ENCODE measurements at regions not wholly inside any gene's neighbourhood (a gene's known extent, or its start where the extent isn't known, plus 50 kb on each side); places are given as distances from the start of the nearest gene placed in this dataset.

DNA sequence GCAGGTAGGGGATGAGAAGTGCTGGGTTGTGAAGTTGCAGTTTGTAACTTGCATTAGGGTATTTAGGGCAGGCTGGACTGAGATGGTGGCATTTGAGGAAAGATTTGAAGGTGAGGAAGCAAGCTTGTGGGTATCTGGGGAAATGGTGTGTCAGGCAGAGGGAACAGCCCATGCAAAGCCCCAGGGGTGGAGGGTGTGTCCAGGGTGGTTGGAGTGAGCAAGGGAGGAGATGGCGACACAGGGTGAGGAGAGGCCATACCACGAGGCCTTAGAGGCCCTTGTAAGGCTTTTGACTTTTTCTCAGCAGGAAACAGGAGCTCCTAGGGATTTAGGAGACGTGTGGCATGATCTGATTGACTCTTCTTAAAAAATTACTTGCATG is 136.9 kb downstream of the NUAK1 start:
- POLR2A ChIA-PET, result no interaction called here

DNA sequence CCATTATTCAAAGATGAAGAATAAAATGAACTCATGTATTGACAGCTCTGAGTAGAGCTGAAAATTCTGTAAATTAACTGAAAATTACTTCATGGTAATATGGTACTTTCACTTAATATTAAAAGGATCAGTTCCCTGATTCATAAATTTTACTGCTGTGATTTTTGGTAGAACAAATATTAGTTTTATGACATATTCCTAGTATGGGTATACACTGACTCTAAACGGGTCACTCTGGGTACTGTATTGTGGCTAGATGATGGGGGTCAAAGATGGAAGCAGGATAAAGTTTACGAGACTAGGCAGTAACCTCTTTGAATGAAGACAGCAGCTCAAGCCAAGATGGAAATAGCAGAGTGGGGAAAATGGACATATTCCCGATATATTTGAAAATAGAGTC is 135.5 kb downstream of the NUAK1 start:
- no peak for ATAC-seq (ENCODE audit: low read depth)
- no peaks in the 10 kb centered on the region for H3K4me1 Mint-ChIP-seq

More for the DNA sequence above, 136.9 kb downstream of the NUAK1 start:
- Mint-ChIP-seq H3K9me3 (no peaks in the 10 kb centered on the region), H3K4me1 (no peaks in the 10 kb centered on the region), H3K27me3 (peaks cover 3% of the 10 kb centered on the region), H3K36me3 (ENCODE audit: low read depth) (no peaks in the 10 kb centered on the region), H3K4me3 (no peak overlapping the region), H3K27ac (no peak overlapping the region)
- DNase-seq (no peak), ATAC-seq (ENCODE audit: low read depth) (no peak)
- CTCF ChIA-PET, result no interaction called here
- TF ChIP-seq, protein P1, sequence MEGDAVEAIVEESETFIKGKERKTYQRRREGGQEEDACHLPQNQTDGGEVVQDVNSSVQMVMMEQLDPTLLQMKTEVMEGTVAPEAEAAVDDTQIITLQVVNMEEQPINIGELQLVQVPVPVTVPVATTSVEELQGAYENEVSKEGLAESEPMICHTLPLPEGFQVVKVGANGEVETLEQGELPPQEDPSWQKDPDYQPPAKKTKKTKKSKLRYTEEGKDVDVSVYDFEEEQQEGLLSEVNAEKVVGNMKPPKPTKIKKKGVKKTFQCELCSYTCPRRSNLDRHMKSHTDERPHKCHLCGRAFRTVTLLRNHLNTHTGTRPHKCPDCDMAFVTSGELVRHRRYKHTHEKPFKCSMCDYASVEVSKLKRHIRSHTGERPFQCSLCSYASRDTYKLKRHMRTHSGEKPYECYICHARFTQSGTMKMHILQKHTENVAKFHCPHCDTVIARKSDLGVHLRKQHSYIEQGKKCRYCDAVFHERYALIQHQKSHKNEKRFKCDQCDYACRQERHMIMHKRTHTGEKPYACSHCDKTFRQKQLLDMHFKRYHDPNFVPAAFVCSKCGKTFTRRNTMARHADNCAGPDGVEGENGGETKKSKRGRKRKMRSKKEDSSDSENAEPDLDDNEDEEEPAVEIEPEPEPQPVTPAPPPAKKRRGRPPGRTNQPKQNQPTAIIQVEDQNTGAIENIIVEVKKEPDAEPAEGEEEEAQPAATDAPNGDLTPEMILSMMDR (IDR thresholded peaks at IDR 0.05), result no peak
- intact Hi-C loops (cut with micrococcal nuclease), result no loop called here

DNA sequence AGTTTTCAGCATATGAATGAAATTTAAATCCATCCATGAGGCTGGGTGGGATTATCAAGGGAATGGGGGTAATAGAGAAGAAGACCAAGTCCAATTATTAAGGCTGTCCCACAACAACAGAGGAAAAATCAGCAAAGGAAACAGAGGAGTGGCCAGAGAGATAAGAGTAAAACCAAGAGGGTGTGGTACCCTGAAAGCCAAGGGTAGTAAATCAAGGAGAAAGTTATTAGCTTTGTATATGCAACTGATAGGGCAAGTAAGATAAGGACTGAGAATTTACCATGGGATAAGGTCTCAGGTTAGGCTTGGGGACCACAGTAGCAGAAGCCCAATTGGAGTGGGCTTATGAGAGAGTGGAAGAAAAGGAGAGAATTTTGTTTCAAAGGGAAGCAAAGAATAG is 134.5 kb downstream of the NUAK1 start:
- Mint-ChIP-seq H3K4me1 (no peaks in the 10 kb centered on the region), H3K9me3 (no peaks in the 10 kb centered on the region), H3K27me3 (peaks cover 3% of the 10 kb centered on the region), H3K4me3 (no peak overlapping the region), H3K36me3 (ENCODE audit: low read depth) (no peaks in the 10 kb centered on the region), H3K27ac (no peak overlapping the region)
- TF ChIP-seq, protein P1 (IDR thresholded peaks at IDR 0.05), result no peak
- ChIA-PET POLR2A (no interaction called here), CTCF (no interaction called here)
- intact Hi-C loops (cut with micrococcal nuclease), result no loop called here
- no peak for DNase-seq
- no peak for ATAC-seq (ENCODE audit: low read depth)

More for the DNA sequence above, 135.5 kb downstream of the NUAK1 start:
- H3K27me3 Mint-ChIP-seq, result peaks cover 4% of the 10 kb centered on the region
- DNase-seq, result no peak
- POLR2A ChIA-PET, result no interaction called here
- H3K27ac Mint-ChIP-seq, result no peak overlapping the region
- TF ChIP-seq, protein P1 (IDR thresholded peaks at IDR 0.05), result no peak
- no peak overlapping the region for H3K4me3 Mint-ChIP-seq
- H3K9me3 Mint-ChIP-seq, result no peaks in the 10 kb centered on the region
- no peaks in the 10 kb centered on the region for H3K36me3 Mint-ChIP-seq (ENCODE audit: low read depth)
- intact Hi-C loops (cut with micrococcal nuclease), result no loop called here
- CTCF ChIA-PET, result no interaction called here

DNA sequence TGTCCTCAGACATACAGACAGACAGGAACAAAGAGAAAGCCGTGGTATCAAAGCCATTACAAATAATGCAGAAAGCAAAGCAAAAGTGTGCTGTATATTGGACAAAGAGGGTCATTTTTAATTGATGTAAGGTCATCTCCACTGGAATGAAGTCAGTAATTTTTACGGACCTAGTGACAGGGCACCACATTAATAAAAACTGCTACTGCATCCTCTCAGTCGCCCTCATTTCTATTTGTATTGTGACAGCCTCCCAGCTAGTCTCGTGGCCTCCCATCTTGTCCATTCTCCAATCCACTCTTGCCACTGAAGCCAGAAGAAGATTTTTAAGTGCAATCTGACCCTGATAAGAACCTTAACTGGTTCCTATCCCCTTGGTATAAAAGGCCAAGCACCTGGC is 132.4 kb downstream of the NUAK1 start:
- CTCF ChIA-PET, result no interaction called here
- Mint-ChIP-seq H3K27ac (no peak overlapping the region), H3K9me3 (no peaks in the 10 kb centered on the region), H3K36me3 (ENCODE audit: low read depth) (no peaks in the 10 kb centered on the region), H3K4me1 (no peaks in the 10 kb centered on the region), H3K27me3 (peaks cover 2% of the 10 kb centered on the region), H3K4me3 (no peak overlapping the region)
- ATAC-seq (ENCODE audit: low read depth) (no peak), DNase-seq (no peak)
- intact Hi-C loops (cut with micrococcal nuclease), result no loop called here
- TF ChIP-seq, protein P1 (IDR thresholded peaks at IDR 0.05), result no peak
- POLR2A ChIA-PET, result interaction anchor here (0.6 kb wide), 1 partner anchor 46 kb away, joined by 7 read pairs; no protein-coding TSS in a partner anchor

DNA sequence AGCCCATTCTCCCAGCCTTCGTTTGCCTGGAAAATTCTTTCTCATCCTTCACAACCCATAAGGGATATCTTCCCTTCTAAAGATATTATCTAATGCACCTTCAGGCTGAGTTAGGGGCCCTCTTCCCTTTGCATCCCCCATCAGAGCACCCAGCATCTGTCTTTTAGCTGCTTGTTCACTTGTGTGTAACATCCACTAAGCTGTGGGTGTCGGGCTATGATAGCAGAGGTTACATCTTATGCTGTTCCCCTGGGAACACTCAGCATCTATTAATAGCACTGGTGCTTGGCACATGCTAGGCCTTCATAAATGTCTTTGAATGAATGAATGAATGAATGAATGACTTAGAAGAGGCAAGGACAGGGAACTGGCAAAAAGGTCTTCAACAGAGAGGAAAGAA is 131.8 kb downstream of the NUAK1 start:
- DNase-seq, result no peak
- no peaks in the 10 kb centered on the region for H3K9me3 Mint-ChIP-seq
- intact Hi-C loops (cut with micrococcal nuclease), result no loop called here
- ChIA-PET POLR2A (no interaction called here), CTCF (no interaction called here)
- H3K4me1 Mint-ChIP-seq, result no peaks in the 10 kb centered on the region
- no peak overlapping the region for H3K27ac Mint-ChIP-seq
- H3K27me3 Mint-ChIP-seq, result peaks cover 2% of the 10 kb centered on the region
- TF ChIP-seq, protein P1 (IDR thresholded peaks at IDR 0.05), result no peak
- no peaks in the 10 kb centered on the region for H3K36me3 Mint-ChIP-seq (ENCODE audit: low read depth)
- ATAC-seq (ENCODE audit: low read depth), result no peak
- no peak overlapping the region for H3K4me3 Mint-ChIP-seq
